Small intestine (tissue), 7 donors: ENCODE measurements at regions not wholly inside any gene's neighbourhood (a gene's known extent, or its start where the extent isn't known, plus 50 kb on each side); places are given as distances from the start of the nearest gene placed in this dataset.

Source experiments
- DNase-seq, 2 donors: peaks; one replicate each; pipeline versions ENCODE4 v3.0.0 to v3.0.0-alpha.2; 2013
- FAIRE-seq: peaks from 2 replicates; lab custom pipeline; 2012; peaks lifted over from hg19 to GRCh38; lab: Jason Lieb, UNC
- H3K27ac ChIP-seq, 3 donors: one replicate each; pipeline ENCODE4 v1.5.1; 2013; ENCODE audit warnings: low read length in 2 of 3, mild to moderate bottlenecking in 2 of 3, control low read depth in 1 of 3, inconsistent platforms in 1 of 3, low read depth in 1 of 3, moderate library complexity in 1 of 3
- H3K27me3 ChIP-seq, 3 donors: one replicate each; pipeline ENCODE4 v1.6.1; 2013; ENCODE audit warnings: low read length in 3 of 3, inconsistent platforms in 1 of 3; ENCODE audit not compliant: control insufficient read depth in 3 of 3, insufficient read depth in 3 of 3
- H3K36me3 ChIP-seq, 3 donors: one replicate each; pipeline ENCODE4 v1.6.1; 2013; ENCODE audit warnings: low read length in 3 of 3, inconsistent platforms in 1 of 3, low read depth in 1 of 3, mild to moderate bottlenecking in 1 of 3, moderate library complexity in 1 of 3; ENCODE audit not compliant: control insufficient read depth in 3 of 3, insufficient read depth in 2 of 3
- H3K4me1 ChIP-seq, 3 donors: one replicate each; pipeline ENCODE4 v1.6.1; 2013; ENCODE audit warnings: low read length in 2 of 3, inconsistent platforms in 1 of 3, low read depth in 1 of 3, mild to moderate bottlenecking in 1 of 3, moderate library complexity in 1 of 3; ENCODE audit not compliant: control insufficient read depth in 3 of 3, insufficient read depth in 2 of 3
- H3K4me3 ChIP-seq, 3 donors: one replicate each; pipeline ENCODE4 v1.5.1; 2013; ENCODE audit warnings: low read length in 3 of 3, control low read depth in 1 of 3, inconsistent platforms in 1 of 3, low read depth in 1 of 3, mild to moderate bottlenecking in 1 of 3, moderate library complexity in 1 of 3
- H3K9me3 ChIP-seq, 2 donors: one replicate each; pipeline ENCODE4 v1.6.1; 2013; ENCODE audit warnings: low read depth in 1 of 2, low read length in 1 of 2; ENCODE audit not compliant: control insufficient read depth in 2 of 2, insufficient read depth in 1 of 2
- WGBS, 3 donors: extraction: QIAGEN DNeasy Blood & Tissue Kit; methylation state at CpG; one replicate each; pipeline ENCODE4 v1.1.7; 2013; 5-methylcytosine and 5-hydroxymethylcytosine counted together
- donor health status: healthy with polysubstance abuse.
- donor health status: control.
- donor health status: control.
- donor health status: Bipolar disorder and iron deficiency.
- donor health status: healthy.

DNA sequence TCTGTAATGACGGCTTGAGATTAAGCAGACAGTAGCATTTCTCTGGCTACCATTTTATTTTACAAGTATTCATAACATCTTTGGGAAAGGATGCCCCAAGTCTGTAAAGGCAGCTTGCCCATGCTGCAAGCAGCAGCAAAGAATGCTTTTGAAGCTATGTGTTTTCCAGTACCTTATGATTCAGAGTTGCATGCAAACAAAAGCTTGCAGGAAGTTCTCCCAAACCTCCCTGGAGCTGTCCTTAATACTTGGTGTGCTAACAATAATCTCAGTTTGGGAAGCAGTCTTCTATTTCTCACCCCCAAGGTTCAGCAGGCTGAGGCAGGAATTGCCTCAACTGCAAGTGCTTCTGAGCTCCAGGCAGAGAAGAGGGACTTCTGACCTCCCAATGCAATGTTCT lies 60.8 kb downstream of the CCNA1 start:
- H3K9me3 ChIP-seq: no peaks in the 10 kb centered on the region
- 36 to 63% (median 47%) methylated on average over 1 of the region's 1 CpG for WGBS, 3 donors

DNA sequence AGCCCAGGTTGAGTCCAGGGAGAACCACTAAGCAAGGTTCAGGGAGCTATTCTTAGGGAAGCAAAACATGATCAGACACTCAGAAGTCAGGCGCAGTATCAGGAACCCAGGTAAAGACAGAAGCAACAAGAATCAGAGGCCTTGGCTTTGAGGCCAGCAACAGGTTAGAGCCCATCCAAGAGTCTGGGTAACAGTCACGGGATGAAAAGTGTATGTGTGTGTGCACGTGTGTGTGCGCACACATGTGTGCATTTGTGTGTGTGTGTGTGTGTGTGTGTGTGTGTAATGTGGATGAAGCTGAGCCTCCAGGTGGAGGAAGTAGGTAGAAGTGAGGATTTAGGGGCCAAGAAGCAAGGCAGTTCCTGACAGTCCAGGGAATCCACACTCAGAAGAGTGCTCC lies 63.1 kb downstream of the CCNA1 start:
- no peak for DNase-seq
- 93 to 99% (median 95%) methylated on average over 4 of the region's 4 CpGs for WGBS, 3 donors
- no peak overlapping the region for H3K27ac ChIP-seq
- FAIRE-seq: no peak
- no peaks in the 10 kb centered on the region for H3K4me1 ChIP-seq
- no peaks in the 10 kb centered on the region for H3K36me3 ChIP-seq
- H3K27me3 ChIP-seq: peaks cover 0 to 1% (median 0%) of the 10 kb centered on the region in 3 donors
- H3K4me3 ChIP-seq: no peak overlapping the region
- H3K9me3 ChIP-seq: no peaks in the 10 kb centered on the region

More for the DNA sequence above, 60.8 kb downstream of the CCNA1 start:
- Histone ChIP-seq H3K27me3 (peaks cover 0 to 1% (median 0%) of the 10 kb centered on the region in 3 donors), H3K4me1 (no peaks in the 10 kb centered on the region), H3K4me3 (no peak overlapping the region), H3K36me3 (no peaks in the 10 kb centered on the region), H3K27ac (no peak overlapping the region)
- FAIRE-seq: no peak
- DNase-seq: no peak

DNA sequence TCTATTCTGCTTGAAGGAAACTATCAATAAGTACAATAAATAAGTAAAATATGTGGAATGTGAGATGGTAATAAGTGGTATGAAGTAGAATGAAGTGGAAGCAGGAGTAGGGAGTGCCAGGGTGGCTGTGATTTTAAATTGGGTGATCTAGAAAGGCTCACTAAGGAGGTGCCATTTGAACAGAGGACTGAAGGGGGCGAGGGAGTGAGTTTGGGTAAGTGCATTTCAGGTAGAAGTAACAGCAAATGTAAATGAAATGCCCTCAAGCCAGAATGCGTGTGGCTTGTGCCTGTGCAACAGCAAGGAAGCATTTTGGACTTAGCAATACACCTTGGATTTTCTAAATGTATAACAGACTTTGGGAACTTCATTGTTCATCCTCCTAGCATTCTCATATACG lies 77.1 kb downstream of the CCNA1 start:
- 66 to 76% (median 68%) methylated on average over 3 of the region's 3 CpGs for WGBS, 3 donors
- DNase-seq (no peak), FAIRE-seq (no peak)
- Histone ChIP-seq H3K4me1 (no peaks in the 10 kb centered on the region), H3K4me3 (no peak overlapping the region), H3K9me3 (peaks cover 0 to 2% of the 10 kb centered on the region in 2 donors), H3K27ac (no peak overlapping the region), H3K27me3 (no peaks in the 10 kb centered on the region), H3K36me3 (no peaks in the 10 kb centered on the region)

DNA sequence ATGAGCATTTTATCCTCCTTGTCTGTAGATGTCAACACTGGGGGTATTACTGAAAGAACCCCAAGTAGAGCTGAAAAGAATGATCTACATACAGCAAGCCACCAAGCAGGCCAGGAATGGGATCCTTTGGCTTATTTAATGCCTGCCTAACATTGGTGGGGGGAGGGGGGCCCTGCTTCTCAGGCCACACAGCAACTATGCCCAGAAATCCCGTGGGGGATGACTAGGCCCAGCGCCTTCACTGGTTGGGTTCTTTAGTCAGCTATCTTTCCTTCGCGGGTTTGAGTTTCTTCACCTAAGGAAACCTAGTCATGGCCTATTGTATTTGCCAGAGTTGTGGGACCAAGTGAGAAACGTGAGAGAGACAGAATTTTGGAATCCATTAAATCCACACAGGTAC lies 80.5 kb downstream of the CCNA1 start:
- H3K9me3 ChIP-seq: no peaks in the 10 kb centered on the region
- FAIRE-seq: no peak
- 68 to 81% (median 68%) methylated on average over 5 of the region's 5 CpGs for WGBS, 3 donors

DNA sequence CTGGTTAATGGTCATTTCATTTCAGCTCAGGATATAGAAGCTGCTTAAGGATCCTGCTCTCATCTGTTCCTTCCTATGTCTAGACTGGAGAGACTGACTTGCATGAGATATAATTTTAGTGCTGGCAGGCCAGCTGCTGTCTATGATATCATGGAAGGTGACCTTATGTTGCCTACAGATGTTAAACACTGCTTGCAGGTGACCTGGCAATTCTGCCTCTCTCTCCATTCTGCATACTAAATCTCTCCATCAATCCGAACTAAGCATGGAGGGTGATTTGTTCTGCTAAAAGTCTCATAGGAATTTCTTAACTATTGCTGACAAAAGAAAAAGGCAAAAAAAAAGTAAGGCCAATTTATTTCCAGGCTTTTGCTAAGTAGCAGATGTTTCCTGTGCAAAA lies 81.0 kb downstream of the CCNA1 start:
- FAIRE-seq: no peak
- no peaks in the 10 kb centered on the region for H3K27me3 ChIP-seq
- H3K36me3 ChIP-seq: no peaks in the 10 kb centered on the region
- H3K4me3 ChIP-seq: no peak overlapping the region
- 49 to 82% (median 72%) methylated on average over 1 of the region's 1 CpG for WGBS, 3 donors
- no peaks in the 10 kb centered on the region for H3K4me1 ChIP-seq
- no peaks in the 10 kb centered on the region for H3K9me3 ChIP-seq
- H3K27ac ChIP-seq: no peak overlapping the region
- no peak for DNase-seq

More for the DNA sequence above, 80.5 kb downstream of the CCNA1 start:
- Histone ChIP-seq H3K36me3 (no peaks in the 10 kb centered on the region), H3K27ac (no peak overlapping the region), H3K27me3 (no peaks in the 10 kb centered on the region), H3K4me3 (no peak overlapping the region), H3K4me1 (no peaks in the 10 kb centered on the region)
- DNase-seq: no peak

DNA sequence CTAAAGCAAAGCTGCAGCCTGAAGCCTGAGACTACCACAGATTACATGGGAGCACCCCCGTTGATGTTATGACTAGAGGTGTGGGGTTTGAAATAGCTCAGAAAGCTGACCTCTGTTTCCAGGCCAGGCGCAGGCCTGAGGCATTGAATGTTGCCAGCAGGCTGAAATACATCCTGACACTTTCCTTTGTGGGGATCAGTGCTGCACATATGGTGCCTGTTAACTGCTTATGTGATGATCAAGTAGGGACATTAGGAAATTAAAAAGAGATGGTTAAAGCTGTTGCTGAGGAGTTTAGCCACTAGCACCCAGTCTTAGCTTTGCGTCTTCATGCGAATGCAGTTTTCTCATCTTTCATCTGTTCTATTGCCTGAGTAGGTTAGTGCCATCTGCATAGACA lies 83.2 kb downstream of the CCNA1 start:
- Histone ChIP-seq H3K36me3 (no peaks in the 10 kb centered on the region), H3K4me1 (no peaks in the 10 kb centered on the region), H3K27ac (no peak overlapping the region), H3K4me3 (no peak overlapping the region), H3K27me3 (no peaks in the 10 kb centered on the region), H3K9me3 (no peaks in the 10 kb centered on the region)
- DNase-seq (no peak), FAIRE-seq (no peak)
- 85 to 90% (median 86%) methylated on average over 4 of the region's 4 CpGs for WGBS, 3 donors

DNA sequence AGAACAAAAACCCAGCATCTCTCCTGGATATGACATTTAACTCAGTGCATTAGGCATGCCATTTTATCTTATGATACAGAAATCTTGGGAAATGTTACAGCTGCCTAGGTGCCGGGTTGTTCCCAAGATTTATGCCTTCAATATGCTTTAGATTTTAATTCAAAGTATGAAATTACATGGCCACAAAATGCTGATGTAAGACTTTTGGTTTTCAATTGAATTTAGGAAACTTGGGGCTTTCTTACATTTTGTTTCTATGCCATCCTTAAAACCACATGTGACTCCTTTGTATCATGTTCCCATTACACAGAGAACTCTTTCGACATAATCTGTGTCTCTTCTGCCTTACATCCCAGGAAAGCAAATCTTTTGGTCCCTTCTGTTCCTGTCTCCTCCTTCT lies 83.9 kb downstream of the CCNA1 start:
- no peak for DNase-seq
- Histone ChIP-seq H3K27me3 (no peaks in the 10 kb centered on the region), H3K9me3 (no peaks in the 10 kb centered on the region), H3K4me1 (no peaks in the 10 kb centered on the region), H3K36me3 (no peaks in the 10 kb centered on the region), H3K4me3 (no peak overlapping the region), H3K27ac (no peak overlapping the region)
- WGBS, 3 donors: 43 to 70% (median 64%) methylated on average over 2 of the region's 2 CpGs
- no peak for FAIRE-seq

DNA sequence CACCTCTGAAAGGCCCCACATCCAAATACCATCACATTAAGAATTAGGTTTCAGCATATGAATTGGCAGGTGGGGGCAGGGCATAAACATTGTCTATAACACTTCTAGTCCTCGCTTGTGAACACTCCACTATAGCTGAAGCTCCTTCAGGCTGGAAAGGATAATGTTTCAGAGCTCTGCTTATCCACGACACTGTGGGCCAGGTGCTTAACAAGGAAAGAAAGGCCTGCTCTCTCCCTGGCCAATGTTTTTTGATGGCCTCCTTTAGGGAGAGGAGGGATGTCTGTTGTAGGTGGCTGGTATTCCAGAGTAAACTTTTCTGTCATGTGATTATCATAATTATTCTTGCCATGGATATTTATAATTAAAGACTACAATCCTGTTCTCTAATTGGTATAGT lies 86.4 kb downstream of the CCNA1 start:
- Histone ChIP-seq H3K36me3 (no peaks in the 10 kb centered on the region), H3K27me3 (no peaks in the 10 kb centered on the region), H3K9me3 (no peaks in the 10 kb centered on the region), H3K4me3 (no peak overlapping the region), H3K27ac (no peak overlapping the region), H3K4me1 (no peaks in the 10 kb centered on the region)
- FAIRE-seq (no peak), DNase-seq (no peak)
- WGBS, 3 donors: 66 to 78% (median 71%) methylated on average over 2 of the region's 2 CpGs

DNA sequence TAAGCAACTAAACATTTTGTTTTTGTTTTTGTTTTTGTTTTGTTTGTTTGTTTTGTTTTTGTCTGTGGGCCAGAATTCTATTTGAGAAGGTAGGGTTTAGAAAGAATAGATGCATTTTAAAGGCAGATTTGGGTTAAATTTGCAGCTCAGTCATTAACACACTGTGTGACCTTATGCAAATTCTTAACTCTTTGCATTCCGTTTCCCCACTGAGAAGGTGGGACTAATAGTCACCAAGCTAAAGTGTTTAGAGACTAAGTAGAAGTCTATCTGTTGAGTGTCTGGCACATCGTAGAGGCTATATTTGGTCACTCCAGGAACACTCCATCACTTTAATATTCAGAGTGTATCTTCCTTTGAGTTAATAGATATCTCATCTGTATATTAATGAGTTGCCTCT lies 87.1 kb downstream of the CCNA1 start:
- H3K9me3 ChIP-seq: no peaks in the 10 kb centered on the region
- no peaks in the 10 kb centered on the region for H3K4me1 ChIP-seq
- no peak for FAIRE-seq
- no peak overlapping the region for H3K27ac ChIP-seq
- H3K27me3 ChIP-seq: no peaks in the 10 kb centered on the region
- no peak for DNase-seq
- WGBS, 3 donors: 40 to 58% (median 51%) methylated on average over 2 of the region's 2 CpGs
- no peak overlapping the region for H3K4me3 ChIP-seq
- no peaks in the 10 kb centered on the region for H3K36me3 ChIP-seq
